GM04503 (cell line): ENCODE measurements at regions not wholly inside any gene's neighbourhood (a gene's known extent, or its start where the extent isn't known, plus 50 kb on each side); places are given as distances from the start of the nearest gene placed in this dataset.
"Not testable (repeated sequence)": the region's sequence is repeated elsewhere in the genome, so short reads cannot be mapped to it uniquely, and the experiment has no call there.

Experiments used
- DNase-seq: peaks from one replicate; pipeline ENCODE4 v3.0.0-alpha.2; 2012; ENCODE audit warnings: low read depth

DNA sequence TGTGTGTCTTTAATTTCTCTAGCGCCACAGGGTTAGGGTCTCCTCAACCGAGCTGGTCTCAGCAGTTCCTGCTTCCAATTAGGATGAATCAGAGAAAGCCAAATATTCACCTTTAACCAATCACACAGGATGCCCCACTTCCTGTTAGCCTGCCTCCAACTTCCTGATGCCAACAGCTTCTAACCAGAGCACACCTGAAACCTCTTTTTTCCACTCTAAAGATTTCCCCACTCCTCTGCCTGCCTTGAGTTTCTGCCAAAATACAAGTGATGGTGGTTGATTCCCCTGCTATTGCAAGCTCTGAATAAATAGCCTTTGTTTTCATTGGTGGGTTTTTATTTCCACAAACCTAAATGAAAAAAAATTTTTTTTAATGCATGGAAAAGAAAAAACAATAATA lies 144.7 kb upstream of the UST start:
- DNase-seq = no peak

GRCh38 chr6:148608199-148608951 lies 138.5 kb upstream of the UST start:
- DNase-seq = no peak

- DNase-seq = peak; percentile 80
Observed at GRCh38 chr6:148611213-148611612, 135.6 kb upstream of the UST start.

DNA sequence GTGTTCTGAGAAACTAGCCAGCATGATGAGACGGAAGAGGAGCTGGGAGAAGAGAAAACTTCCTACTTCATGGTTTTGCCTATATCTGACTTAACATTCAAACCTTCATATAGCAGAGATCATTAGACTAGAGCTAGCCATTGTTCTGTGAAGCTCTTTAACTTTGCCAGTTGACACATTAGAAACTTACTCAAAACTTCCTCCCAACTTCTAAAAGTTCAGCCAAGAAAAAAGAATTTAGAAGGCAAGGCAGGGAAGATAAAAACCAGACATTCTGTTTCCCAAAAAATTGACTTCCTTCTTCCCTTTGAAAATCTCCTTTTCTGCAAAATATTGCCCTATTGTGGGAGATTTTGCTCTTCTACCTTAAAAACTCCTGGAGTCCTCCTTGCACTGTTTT lies 134.8 kb upstream of the UST start:
- no peak for DNase-seq

- DNase-seq = no peak
Observed at GRCh38 chr6:148614602-148615001, 132.2 kb upstream of the UST start.

- no peak for DNase-seq
Observed at GRCh38 chr6:148616841-148617240, 130.0 kb upstream of the UST start.

DNA sequence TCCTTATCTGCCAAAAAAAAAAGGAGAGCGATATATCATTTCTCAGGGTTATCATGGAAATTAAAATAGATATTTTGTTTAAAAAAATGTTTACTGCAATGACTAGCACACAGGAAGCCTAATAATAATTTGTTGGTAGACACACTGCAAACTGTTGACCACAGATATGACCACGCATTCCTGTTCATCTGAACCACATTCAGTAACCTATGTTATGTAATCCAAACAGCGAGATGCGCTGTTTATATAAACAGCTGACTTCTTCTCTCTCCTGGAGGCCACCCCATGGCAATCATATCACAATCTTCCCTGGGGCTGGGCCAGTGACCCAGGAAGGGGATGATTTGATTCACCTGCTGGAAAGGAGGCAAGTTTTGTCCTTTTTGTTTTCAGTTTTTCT lies 129.3 kb upstream of the UST start:
- no peak for DNase-seq

GRCh38 chr6:148619891-148620290 lies 126.9 kb upstream of the UST start:
- DNase-seq = no peak

DNA sequence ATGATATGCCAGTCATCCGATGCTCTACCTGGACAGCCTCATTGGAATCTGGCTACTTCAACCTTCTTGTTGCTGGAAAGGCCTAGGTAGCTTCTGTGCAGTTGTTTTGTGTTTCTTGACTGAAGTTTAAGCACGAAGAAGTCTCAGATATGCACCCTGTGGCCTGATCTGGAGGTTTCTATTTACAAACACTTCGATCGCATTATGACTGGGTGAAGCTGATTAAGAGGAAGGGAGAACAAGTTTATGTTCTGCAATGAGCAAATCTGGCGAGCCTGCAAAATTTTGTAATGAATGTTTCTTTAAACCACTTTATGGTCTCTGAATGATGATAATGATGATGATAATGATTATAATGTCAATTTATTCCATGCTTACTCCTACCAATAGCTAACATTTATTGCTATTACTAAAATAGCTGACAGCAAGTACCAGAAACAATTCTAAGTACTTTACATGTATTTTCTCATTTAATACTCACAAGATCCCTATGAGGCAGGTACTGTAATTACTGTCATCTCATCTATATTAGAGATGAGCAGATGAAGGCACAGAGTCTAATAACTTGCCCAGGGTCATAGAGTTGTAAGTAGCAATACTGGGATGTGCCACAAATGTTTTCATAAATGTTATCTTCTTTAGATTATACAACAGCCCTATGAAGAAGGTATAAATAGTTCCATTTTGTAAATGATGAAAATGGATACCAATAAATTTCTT lies 126.1 kb upstream of the UST start:
- DNase-seq = no peak

- DNase-seq = no peak
Observed at GRCh38 chr6:148625609-148626008, 121.2 kb upstream of the UST start.

DNA sequence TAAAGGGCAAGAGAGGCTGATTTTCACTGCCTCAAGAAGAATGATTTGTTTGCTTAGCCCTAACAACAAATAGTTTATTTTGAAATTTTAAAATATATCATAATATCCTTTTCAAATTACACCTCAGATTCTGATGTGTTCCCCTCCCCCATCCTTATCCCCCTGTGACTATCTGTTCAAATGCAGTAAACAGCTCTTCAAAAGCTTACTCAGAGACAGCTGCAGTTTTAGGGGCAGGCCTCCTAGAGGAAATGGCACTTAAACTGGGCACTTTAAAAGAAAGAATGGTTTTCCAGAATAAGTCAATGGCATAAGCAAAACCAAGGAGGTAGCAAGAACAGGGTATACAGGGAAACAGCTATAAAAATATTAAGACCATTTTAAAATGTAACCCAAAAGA lies 118.6 kb upstream of the UST start:
- DNase-seq = no peak

DNA sequence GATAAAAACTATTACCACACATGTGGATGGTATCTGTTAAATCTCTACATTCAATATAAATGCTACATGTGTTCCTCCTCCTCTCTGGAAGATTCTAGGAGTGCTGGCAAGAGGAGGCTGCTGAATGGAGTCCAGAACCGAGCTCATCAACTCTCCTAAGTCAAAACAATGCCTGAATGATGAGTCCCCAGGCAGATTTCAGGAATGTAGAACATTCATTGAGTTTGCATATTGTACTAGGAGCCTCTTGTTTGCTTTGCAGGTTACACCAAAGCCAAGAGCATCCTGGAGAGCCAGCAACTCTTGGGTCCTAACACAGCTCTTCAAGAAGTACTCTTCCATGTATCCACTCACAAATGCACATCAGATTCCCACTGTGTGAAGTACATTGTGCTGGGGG lies 117.6 kb upstream of the UST start:
- DNase-seq = peak; percentile 74

DNA sequence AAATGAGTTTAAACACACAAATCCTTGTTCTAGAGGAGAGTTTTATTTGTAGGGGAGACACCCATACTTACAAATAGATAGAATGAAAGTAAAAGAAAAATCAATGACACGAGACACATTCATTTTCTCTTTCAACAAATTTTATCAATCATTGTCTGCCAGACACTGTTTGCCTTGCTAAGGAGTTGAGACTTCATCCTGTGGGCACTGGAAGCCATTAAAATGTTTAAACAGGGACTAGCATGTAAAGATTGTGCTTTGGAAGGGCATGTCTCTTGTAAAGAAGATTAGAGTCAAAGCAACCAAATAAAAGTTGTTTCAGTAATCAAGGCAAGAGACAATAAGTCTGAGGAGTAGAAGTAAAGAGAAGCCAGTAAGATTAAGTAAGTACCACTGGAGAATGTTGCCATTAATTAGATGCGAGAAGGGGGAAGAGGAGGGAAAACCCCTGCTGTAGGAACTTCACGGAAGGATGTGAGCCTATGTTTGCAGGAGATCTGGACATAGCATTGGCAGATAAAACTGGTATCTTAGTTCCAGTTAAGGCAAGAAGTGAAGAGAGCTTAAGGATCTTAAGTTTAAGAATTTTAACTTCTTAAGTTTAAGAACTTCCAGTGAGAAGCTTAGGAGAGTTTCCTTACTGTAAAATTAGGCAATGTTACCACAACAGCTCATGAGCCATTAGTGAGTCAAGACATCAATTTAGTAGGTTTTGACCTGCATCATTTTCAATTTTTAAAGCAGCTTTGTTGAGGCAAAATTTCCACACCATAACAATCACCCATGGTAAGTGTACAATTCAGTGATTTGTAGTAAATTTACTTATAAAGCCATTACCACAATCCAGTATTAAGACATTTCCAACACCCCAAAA lies 117.0 kb upstream of the UST start:
- no peak for DNase-seq

DNA sequence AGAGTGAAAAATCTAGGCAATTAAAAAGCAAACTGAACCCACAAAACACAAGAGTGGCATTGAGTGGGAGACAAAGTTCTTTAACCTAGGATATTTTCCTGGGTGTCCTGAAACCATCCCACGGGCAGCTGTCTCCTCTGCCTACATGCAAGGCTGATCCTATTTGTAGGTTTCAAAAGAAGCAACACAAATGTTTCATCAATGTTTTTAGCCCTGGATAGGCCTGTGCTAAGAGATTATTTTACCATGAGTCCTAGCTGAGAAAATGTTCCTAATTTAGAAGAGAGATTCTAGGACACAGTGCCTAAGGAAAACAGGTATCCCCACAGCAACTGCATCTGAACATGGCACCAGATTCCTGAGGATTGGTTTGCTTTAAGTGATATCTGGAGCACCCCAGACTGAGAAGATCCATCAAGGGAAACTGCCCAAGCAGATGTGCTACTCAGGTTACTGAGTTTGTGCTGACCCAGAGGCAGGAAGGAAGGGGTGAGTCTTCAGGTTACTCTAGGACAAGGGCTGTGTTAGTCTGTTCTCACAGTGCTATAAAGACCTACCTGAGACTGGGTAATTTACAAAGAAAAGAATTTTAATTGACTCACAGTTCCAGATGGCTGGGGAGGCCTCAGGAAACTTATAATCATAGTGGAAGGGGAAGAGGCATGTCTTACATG lies 111.6 kb upstream of the UST start:
- DNase-seq = no peak

DNA sequence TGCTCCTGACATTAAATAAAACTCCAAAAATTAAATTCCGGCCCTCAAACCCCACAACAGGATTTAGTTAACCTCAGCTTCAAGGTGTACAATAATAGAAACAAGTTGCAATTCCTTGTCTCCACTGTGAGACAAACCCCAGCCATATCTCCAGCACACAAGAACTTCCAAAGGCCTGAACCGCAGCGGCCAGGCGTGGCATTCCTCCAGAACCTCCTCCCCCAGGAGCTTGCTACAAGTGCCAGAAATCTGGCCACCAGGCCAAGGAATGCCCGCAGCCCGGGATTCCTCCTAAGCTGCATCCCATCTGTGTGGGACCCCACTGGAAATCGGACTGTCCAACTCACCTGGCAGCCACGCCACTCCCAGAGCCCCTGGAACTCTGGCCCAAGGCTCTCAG lies 105.0 kb upstream of the UST start:
- not testable (repeated sequence) for DNase-seq

DNA sequence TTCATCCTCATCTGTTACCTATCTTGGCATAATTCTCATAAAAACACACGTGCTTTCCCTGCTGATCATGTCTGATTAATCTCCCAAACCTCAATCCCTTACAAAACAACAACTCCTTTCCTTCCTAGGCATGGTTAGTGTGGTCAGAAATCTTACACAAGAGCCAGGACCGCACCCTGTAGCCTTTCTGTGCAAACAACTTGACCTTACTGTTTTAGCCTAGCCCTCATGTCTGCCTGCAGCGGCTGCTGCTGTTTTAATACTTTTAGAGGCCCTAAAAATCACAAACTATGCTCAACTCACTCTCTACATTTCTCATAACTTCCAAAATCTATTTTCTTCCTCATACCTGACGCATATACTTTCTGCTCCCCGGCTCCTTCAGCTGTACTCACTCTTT lies 103.6 kb upstream of the UST start:
- not testable (repeated sequence) for DNase-seq

DNA sequence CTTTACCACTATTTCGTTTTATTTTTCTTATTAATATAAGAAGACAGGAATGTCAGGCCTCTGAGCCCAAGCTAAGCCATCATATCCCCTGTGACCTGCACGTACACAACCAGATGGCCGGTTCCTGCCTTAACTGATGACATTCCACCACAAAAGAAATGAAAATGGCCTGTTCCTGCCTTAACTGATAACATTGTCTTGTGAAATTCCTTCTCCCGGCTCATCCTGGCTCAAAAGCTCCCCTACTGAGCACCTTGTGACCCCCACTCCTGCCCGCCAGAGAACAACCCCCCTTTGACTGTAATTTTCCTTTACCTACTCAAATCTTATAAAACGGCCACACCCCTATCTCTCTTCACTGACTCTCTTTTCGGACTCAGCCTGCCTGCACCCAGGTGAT lies 101.8 kb upstream of the UST start:
- not testable (repeated sequence) for DNase-seq

- no peak for DNase-seq
Observed at GRCh38 chr6:148648754-148649453, 97.9 kb upstream of the UST start.

GRCh38 chr6:148649454-148649963 lies 97.3 kb upstream of the UST start:
- no peak for DNase-seq

DNA sequence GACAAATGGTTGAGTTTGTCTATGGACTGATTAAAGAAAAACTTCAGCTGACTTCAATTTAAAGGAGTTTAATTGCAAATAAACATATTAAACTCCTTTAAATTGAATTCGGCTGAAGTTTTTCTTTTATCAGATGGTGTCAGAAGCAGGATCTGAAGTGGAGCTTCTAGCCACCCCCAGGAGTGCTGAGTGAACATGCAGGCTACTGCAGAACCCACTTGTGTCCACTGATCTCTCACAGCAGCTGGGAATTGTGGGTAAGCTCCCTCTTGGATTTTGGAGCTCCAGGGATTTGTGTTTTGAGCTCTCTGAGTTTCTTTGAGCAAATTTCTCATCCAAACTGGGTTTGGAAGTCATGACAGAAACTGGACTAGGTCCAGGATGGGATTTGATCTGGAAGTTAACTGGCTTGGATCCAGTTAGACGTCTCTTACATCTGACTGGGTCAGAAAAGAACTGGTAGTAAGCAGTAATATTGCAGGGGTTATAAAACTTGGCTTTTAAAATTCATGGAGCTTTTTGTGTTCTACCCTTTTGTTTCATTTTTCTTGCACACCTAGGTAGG lies 95.8 kb upstream of the UST start:
- no peak for DNase-seq

GRCh38 chr6:148652205-148652604 lies 94.6 kb upstream of the UST start:
- DNase-seq = no peak
